ENCODE measurements at regions not wholly inside any gene's neighbourhood (a gene's known extent, or its start where the extent isn't known, plus 50 kb on each side); places are given as distances from the start of the nearest gene placed in this dataset.

- Histone ChIP-seq H3K4me1 (no peaks in the 10 kb centered on the region), H3K27me3 (no peaks in the 10 kb centered on the region), H3K36me3 (no peaks in the 10 kb centered on the region), H3K4me3 (no peak overlapping the region), H3K27ac (no peak overlapping the region), H3K9me3 (no peaks in the 10 kb centered on the region)
- DNase-seq: no peak
- TF ChIP-seq POLR2A (IDR thresholded peaks at IDR 0.05) (no peak), EP300 (IDR thresholded peaks at IDR 0.05) (no peak), POLR2AphosphoS5 (IDR thresholded peaks at IDR 0.05) (no peak), CTCF (IDR thresholded peaks at IDR 0.05) (no peak)
- intact Hi-C loops (cut with DNase I): no loop called here
- 57 to 82% methylated on average over 14 of the region's 14 CpGs for WGBS, 2 donors
Measured at GRCh38 chr2:8624855-8625398, 56.9 kb upstream of the ID2 start.

- TF ChIP-seq POLR2AphosphoS5 (IDR thresholded peaks at IDR 0.05) (no peak), POLR2A (IDR thresholded peaks at IDR 0.05) (no peak), CTCF (IDR thresholded peaks at IDR 0.05) (no peak), EP300 (IDR thresholded peaks at IDR 0.05) (no peak)
- H3K36me3 ChIP-seq: no peaks in the 10 kb centered on the region
- H3K27ac ChIP-seq: no peak overlapping the region
- H3K4me1 ChIP-seq: no peaks in the 10 kb centered on the region
- H3K9me3 ChIP-seq: no peaks in the 10 kb centered on the region
- H3K4me3 ChIP-seq: no peak overlapping the region
- intact Hi-C loops (cut with DNase I): no loop called here
- no peaks in the 10 kb centered on the region for H3K27me3 ChIP-seq
- WGBS, 2 donors: 85 to 91% methylated on average over 24 of the region's 24 CpGs
- no peak for DNase-seq
Measured at GRCh38 chr2:8625399-8626300, 56.2 kb upstream of the ID2 start.

- TF ChIP-seq CTCF (IDR thresholded peaks at IDR 0.05): no peak
- no peak for TF ChIP-seq POLR2AphosphoS5 (IDR thresholded peaks at IDR 0.05)
- TF ChIP-seq EP300 (IDR thresholded peaks at IDR 0.05): no peak
- TF ChIP-seq POLR2A (IDR thresholded peaks at IDR 0.05): no peak
- H3K27me3 ChIP-seq: no peaks in the 10 kb centered on the region
- H3K27ac ChIP-seq: no peak overlapping the region
- no peaks in the 10 kb centered on the region for H3K9me3 ChIP-seq
- intact Hi-C loops (cut with DNase I): no loop called here
- no peaks in the 10 kb centered on the region for H3K4me1 ChIP-seq
- H3K4me3 ChIP-seq: no peak overlapping the region
- 85 to 92% methylated on average over 8 of the region's 8 CpGs for WGBS, 2 donors
- DNase-seq: no peak
- H3K36me3 ChIP-seq: no peaks in the 10 kb centered on the region
Measured at GRCh38 chr2:8626572-8626971, 55.3 kb upstream of the ID2 start.

GRCh38 chr2:8627019-8627691 lies 54.7 kb upstream of the ID2 start:
- no peak for DNase-seq
- intact Hi-C loops (cut with DNase I): no loop called here
- WGBS, 2 donors: 17 to 75% methylated on average over 20 of the region's 20 CpGs

More at GRCh38 chr2:8627019-8627691, 54.7 kb upstream of the ID2 start:
- TF ChIP-seq CTCF (IDR thresholded peaks at IDR 0.05) (no peak), POLR2A (IDR thresholded peaks at IDR 0.05) (peak in 1 of 2 donors; percentile 7)
- H3K4me1 ChIP-seq: no peaks in the 10 kb centered on the region
- H3K27me3 ChIP-seq: no peaks in the 10 kb centered on the region
- H3K9me3 ChIP-seq: no peaks in the 10 kb centered on the region
- H3K36me3 ChIP-seq: no peaks in the 10 kb centered on the region
- no peak overlapping the region for H3K27ac ChIP-seq
- H3K4me3 ChIP-seq: no peak overlapping the region
